Activated CD8-positive, alpha-beta memory T cell treated with anti-CD3 and anti-CD28 coated beads for 48 hours (primary cell): ENCODE measurements at regions not wholly inside any gene's neighbourhood (a gene's known extent, or its start where the extent isn't known, plus 50 kb on each side); places are given as distances from the start of the nearest gene placed in this dataset.
"Not testable (repeated sequence)": the region's sequence is repeated elsewhere in the genome, so short reads cannot be mapped to it uniquely, and the experiment has no call there.

Experiments
- DNase-seq, 3 experiments: peaks; one replicate each; pipeline ENCODE4 v3.0.0-alpha.2; 2020; ENCODE audit warnings: low read depth in 2 of 3, low spot score in 2 of 3

GRCh38 chr3:110440066-110440653, 631.5 kb upstream of the NECTIN3 start:
- not testable (repeated sequence) for DNase-seq

DNA sequence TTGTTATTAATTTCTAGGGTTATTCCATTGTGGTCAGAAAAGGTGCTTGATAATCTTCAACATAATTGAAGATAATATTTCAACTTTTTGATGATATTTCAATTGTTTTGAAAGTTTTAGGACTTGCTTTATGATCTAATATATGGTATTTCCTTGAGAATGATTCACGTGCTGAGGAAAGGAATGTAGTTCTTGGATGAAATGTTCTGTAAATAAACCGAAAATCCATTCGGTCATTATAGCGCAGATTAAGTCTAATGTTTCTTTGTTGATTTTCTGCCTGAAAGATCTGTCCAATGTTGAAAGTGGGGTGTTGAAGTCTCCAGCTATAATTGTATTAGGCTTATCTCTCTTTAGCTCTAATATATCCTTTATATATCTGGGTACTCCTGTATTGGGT, 617.5 kb upstream of the NECTIN3 start:
- DNase-seq, result no peak

- DNase-seq, result no peak
These were observed 615.6 kb upstream of the NECTIN3 start for GRCh38 chr3:110456001-110456400.

GRCh38 chr3:110456438-110457138, 615.0 kb upstream of the NECTIN3 start:
- DNase-seq, result no peak

GRCh38 chr3:110457508-110457907, 614.1 kb upstream of the NECTIN3 start:
- no peak for DNase-seq

DNA sequence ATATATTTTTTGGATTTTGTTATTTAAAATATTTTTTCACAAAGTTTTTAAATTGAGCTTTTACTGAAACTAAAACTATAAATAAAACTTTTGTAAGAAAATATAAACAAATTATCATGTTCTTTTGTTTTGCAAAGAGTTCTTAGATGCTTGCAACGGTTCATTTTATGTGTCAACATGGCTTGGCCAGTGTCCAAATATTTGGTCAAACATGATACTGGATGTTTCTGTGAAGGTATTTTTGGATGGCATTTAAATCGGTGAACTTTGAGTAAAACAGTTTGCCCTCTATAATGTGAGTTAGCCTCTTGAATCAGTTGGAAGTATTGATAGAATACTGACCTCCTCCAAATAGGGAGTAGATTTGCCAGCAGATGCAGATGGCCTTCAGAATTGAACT, 612.6 kb upstream of the NECTIN3 start:
- DNase-seq, result no peak

GRCh38 chr3:110470310-110470709, 601.3 kb upstream of the NECTIN3 start:
- no peak for DNase-seq

- no peak for DNase-seq
These were observed 598.2 kb upstream of the NECTIN3 start for GRCh38 chr3:110473405-110473804.

DNA sequence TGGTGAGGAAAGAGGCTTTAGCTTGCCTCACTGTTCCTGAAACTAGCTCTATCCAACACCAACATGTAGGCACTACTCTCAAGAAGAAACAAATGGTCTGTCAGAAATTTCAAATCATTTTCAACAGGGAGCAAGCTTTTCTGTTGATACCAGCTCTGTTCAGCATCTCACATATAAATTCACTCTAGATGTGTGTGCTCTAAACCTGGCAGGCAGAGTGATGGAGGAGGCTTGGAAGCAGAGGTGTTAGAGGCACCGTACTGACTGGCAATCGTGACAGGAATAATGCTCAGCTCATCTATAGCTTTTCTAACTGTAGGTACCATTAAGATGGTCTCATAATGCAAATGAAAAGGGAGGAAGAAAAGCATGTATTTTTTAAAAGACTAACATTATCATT, 597.2 kb upstream of the NECTIN3 start:
- no peak for DNase-seq

GRCh38 chr3:110478377-110479054, 593.1 kb upstream of the NECTIN3 start:
- no peak for DNase-seq

GRCh38 chr3:110479731-110480130, 591.9 kb upstream of the NECTIN3 start:
- no peak for DNase-seq

DNA sequence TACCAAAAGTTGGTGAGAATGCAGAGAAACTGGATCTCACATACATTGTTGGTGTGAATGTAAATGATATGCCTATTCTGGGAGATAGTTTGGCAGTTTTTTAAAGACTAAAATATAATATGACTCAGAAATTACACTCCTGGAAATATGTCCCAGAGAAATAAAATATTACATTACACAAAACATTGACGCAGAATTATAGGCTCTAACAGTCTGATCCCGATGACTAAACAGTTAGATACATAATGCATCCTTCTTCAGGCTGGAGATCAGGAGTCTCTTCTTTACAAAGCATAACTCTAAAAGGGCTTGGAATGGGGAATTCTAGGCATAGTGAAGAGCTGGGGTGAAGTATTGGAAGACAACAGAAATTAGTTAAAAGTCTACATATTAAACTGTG, 586.2 kb upstream of the NECTIN3 start:
- no peak for DNase-seq

DNA sequence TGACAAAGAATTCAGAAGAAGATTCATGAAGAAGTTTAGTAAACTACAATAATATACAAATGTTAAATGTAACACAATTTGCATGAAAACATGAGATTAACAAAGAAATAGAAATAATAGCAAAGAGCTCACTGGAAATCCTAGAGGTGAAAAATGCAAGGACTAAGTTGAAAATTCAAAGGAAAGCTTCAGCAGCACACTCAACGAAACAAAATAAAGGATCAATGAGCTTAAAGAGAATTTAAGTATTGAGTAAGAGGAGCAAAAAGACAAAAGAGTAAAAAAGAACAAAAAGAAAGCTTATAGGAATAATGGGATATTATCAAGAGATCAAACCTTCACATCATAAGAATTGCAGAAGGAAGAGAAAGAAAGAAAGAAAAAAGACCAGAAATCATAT, 583.8 kb upstream of the NECTIN3 start:
- no peak for DNase-seq

- DNase-seq, result no peak
These were observed 580.2 kb upstream of the NECTIN3 start for GRCh38 chr3:110491413-110491812.

GRCh38 chr3:110492876-110493275, 578.7 kb upstream of the NECTIN3 start:
- DNase-seq, result no peak

GRCh38 chr3:110493438-110494092, 578.1 kb upstream of the NECTIN3 start:
- no peak for DNase-seq

DNA sequence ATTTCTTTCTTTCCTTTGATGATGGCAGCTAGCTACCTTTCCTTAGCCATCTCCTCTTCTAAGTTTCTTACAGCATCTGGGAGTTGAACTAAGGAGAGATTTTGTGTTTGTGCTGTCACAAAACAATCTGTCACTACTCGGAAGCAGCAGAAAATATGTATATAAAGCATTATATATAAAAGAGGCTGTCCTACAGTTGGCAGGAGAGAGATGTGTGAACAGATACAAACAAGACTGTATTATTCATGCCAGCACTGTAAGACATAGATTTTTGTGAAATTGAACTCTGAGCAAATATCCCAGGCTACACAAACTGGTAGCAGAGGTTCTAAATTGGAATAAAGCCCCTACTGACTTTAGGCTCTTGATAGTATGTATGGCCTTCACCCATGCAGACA, 577.5 kb upstream of the NECTIN3 start:
- DNase-seq, result no peak

- no peak for DNase-seq
These were observed 576.9 kb upstream of the NECTIN3 start for GRCh38 chr3:110494728-110495127.

DNA sequence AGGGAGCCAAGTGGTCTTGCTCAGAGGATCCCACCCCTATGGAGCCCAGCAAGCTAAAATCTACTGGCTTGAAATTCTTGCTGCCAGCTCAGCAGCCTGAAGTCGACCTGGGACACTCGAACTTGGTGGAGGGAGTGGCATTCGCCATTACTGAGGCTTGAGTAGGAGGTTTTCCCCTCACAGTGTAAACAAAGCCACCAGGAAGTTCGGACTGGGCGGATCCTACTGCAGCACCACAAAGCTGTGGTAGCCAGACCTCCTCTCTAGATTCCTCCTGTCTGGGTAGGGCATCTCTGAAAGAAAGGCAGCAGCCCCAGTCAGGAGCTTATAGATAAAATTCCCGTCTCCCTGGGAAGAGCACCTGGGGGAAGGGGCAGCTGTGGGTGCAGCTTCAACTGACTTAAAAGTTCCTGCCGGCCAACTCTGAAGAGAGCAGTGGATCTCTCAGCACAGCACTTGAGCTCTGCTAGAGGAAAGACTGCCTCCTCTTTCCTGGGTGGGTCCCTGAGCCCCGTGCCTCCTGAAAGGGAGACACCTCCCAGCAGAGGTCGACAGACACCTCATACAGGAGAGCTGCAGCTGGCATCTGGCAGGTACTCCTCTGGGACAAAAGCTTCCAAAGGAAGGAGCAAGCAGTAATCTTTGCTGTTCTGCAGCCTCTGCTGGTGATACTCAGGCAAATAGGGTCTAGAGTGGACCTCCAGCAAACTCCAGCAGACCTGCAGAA, 576.3 kb upstream of the NECTIN3 start:
- DNase-seq, result no peak

- DNase-seq, result no peak
These were observed 567.2 kb upstream of the NECTIN3 start for GRCh38 chr3:110504401-110504800.

DNA sequence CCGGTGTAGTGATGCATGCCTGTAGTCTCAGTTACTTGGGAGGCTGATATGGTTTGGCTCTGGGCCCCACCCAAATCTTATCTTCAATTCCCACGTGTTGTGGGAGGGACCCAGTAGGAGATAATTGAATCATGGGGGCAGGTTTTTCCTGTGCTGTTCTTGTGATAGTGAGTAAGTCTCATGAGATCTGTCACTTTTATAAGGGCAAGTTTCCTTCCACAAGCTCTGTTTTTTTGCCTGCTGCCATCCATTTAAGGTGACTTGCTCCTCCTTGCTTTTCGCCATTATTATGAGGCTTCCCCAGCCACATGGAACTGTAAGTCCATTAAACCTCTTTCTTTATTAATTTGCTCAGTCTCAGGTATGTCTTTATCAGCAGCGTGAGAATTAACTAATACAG, 566.7 kb upstream of the NECTIN3 start:
- DNase-seq, result no peak
